ENCODE measurements at regions not wholly inside any gene's neighbourhood (a gene's known extent, or its start where the extent isn't known, plus 50 kb on each side); places are given as distances from the start of the nearest gene placed in this dataset.

- TF ChIP-seq, protein P1, sequence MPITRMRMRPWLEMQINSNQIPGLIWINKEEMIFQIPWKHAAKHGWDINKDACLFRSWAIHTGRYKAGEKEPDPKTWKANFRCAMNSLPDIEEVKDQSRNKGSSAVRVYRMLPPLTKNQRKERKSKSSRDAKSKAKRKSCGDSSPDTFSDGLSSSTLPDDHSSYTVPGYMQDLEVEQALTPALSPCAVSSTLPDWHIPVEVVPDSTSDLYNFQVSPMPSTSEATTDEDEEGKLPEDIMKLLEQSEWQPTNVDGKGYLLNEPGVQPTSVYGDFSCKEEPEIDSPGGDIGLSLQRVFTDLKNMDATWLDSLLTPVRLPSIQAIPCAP (CRISPR knock-in tag; IDR thresholded peaks at IDR 0.05) = no peak
- TF ChIP-seq, protein P2, sequence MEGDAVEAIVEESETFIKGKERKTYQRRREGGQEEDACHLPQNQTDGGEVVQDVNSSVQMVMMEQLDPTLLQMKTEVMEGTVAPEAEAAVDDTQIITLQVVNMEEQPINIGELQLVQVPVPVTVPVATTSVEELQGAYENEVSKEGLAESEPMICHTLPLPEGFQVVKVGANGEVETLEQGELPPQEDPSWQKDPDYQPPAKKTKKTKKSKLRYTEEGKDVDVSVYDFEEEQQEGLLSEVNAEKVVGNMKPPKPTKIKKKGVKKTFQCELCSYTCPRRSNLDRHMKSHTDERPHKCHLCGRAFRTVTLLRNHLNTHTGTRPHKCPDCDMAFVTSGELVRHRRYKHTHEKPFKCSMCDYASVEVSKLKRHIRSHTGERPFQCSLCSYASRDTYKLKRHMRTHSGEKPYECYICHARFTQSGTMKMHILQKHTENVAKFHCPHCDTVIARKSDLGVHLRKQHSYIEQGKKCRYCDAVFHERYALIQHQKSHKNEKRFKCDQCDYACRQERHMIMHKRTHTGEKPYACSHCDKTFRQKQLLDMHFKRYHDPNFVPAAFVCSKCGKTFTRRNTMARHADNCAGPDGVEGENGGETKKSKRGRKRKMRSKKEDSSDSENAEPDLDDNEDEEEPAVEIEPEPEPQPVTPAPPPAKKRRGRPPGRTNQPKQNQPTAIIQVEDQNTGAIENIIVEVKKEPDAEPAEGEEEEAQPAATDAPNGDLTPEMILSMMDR (IDR thresholded peaks at IDR 0.05) = no peak
- TF ChIP-seq MAX (CRISPR knock-in tag; IDR thresholded peaks at IDR 0.05) (no peak), NR2C2 (CRISPR knock-in tag; IDR thresholded peaks at IDR 0.05) (no peak), NR3C1 (CRISPR knock-in tag; conservative IDR thresholded peaks at IDR 0.05; ENCODE audit: low read depth) (no peak), GRHL2 (CRISPR knock-in tag; IDR thresholded peaks at IDR 0.05; ENCODE audit: insufficient replicate concordance, severe bottlenecking) (no peak), PRRX2 (CRISPR knock-in tag; IDR thresholded peaks at IDR 0.05) (no peak), ATF3 (CRISPR knock-in tag; conservative IDR thresholded peaks at IDR 0.05) (no peak), ZSCAN18 (CRISPR knock-in tag; IDR thresholded peaks at IDR 0.05) (no peak)
- TF ChIP-seq, protein P3, sequence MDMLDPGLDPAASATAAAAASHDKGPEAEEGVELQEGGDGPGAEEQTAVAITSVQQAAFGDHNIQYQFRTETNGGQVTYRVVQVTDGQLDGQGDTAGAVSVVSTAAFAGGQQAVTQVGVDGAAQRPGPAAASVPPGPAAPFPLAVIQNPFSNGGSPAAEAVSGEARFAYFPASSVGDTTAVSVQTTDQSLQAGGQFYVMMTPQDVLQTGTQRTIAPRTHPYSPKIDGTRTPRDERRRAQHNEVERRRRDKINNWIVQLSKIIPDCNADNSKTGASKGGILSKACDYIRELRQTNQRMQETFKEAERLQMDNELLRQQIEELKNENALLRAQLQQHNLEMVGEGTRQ (CRISPR knock-in tag; IDR thresholded peaks at IDR 0.05) = no peak
- TF ChIP-seq, protein P4, sequence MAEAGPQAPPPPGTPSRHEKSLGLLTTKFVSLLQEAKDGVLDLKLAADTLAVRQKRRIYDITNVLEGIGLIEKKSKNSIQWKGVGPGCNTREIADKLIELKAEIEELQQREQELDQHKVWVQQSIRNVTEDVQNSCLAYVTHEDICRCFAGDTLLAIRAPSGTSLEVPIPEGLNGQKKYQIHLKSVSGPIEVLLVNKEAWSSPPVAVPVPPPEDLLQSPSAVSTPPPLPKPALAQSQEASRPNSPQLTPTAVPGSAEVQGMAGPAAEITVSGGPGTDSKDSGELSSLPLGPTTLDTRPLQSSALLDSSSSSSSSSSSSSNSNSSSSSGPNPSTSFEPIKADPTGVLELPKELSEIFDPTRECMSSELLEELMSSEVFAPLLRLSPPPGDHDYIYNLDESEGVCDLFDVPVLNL (CRISPR knock-in tag; IDR thresholded peaks at IDR 0.05; ENCODE audit: borderline replicate concordance, low read depth) = no peak
These were observed 69.9 kb upstream of the MYL10 start for GRCh38 chr7:101698964-101699363.
